ENCODE measurements at regions not wholly inside any gene's neighbourhood (a gene's known extent, or its start where the extent isn't known, plus 50 kb on each side); places are given as distances from the start of the nearest gene placed in this dataset.

GRCh38 chr10:60664859-60665258 lies 113.4 kb upstream of the CDK1 start:
- DNase-seq (ENCODE audit: low spot score) = no peak

GRCh38 chr10:60663850-60664249 lies 114.4 kb upstream of the CDK1 start:
- DNase-seq (ENCODE audit: low spot score) = no peak

GRCh38 chr10:60662917-60663614 lies 115.2 kb upstream of the CDK1 start:
- no peak for DNase-seq (ENCODE audit: low spot score)

- DNase-seq (ENCODE audit: low spot score) = no peak
These were observed 116.6 kb upstream of the CDK1 start for GRCh38 chr10:60661637-60662036.

- no peak for DNase-seq (ENCODE audit: low spot score)
These were observed 117.7 kb upstream of the CDK1 start for GRCh38 chr10:60660625-60661024.

- DNase-seq (ENCODE audit: low spot score) = no peak
These were observed 123.3 kb upstream of the CDK1 start for GRCh38 chr10:60654813-60655464.

- DNase-seq (ENCODE audit: low spot score) = no peak
These were observed 125.7 kb upstream of the CDK1 start for GRCh38 chr10:60652628-60653027.

- DNase-seq (ENCODE audit: low spot score) = no peak
These were observed 127.9 kb upstream of the CDK1 start for GRCh38 chr10:60650378-60650800.

- no peak for DNase-seq (ENCODE audit: low spot score)
These were observed 128.5 kb upstream of the CDK1 start for GRCh38 chr10:60649485-60650377.

GRCh38 chr10:60648761-60649160 lies 129.5 kb upstream of the CDK1 start:
- DNase-seq (ENCODE audit: low spot score) = no peak

GRCh38 chr10:60646966-60647796 lies 131.1 kb upstream of the CDK1 start:
- no peak for DNase-seq (ENCODE audit: low spot score)

- DNase-seq (ENCODE audit: low spot score) = no peak
These were observed 132.3 kb upstream of the CDK1 start for GRCh38 chr10:60645980-60646379.

GRCh38 chr10:60644436-60645130 lies 133.7 kb upstream of the CDK1 start:
- no peak for DNase-seq (ENCODE audit: low spot score)

GRCh38 chr10:60643874-60644273 lies 134.4 kb upstream of the CDK1 start:
- DNase-seq (ENCODE audit: low spot score) = no peak

- DNase-seq (ENCODE audit: low spot score) = no peak
These were observed 148.9 kb upstream of the CDK1 start for GRCh38 chr10:60629332-60629731.

GRCh38 chr10:60627778-60628748 lies 150.2 kb upstream of the CDK1 start:
- DNase-seq (ENCODE audit: low spot score) = no peak

GRCh38 chr10:60626037-60626436 lies 152.2 kb upstream of the CDK1 start:
- no peak for DNase-seq (ENCODE audit: low spot score)

- DNase-seq (ENCODE audit: low spot score) = no peak
These were observed 154.7 kb upstream of the CDK1 start for GRCh38 chr10:60623627-60624026.

GRCh38 chr10:60621018-60621417 lies 157.3 kb upstream of the CDK1 start:
- DNase-seq (ENCODE audit: low spot score) = no peak

GRCh38 chr10:60618861-60619260 lies 159.4 kb upstream of the CDK1 start:
- no peak for DNase-seq (ENCODE audit: low spot score)

Measured in ureter (tissue), 1 donor.